ENCODE measurements at regions not wholly inside any gene's neighbourhood (a gene's known extent, or its start where the extent isn't known, plus 50 kb on each side); places are given as distances from the start of the nearest gene placed in this dataset.

GRCh38 chr6:99802396-99803031, 191.5 kb downstream of the MCHR2 start:
- peak; percentile 23 for TF ChIP-seq CTCF (IDR thresholded peaks at IDR 0.05; ENCODE audit: insufficient read depth, low read depth, low read length, missing control alignments)
- peak; percentile 29 for DNase-seq (ENCODE audit: low read depth)
- no peak overlapping the region for H3K4me3 ChIP-seq (ENCODE audit: low read length)

- no peak overlapping the region for H3K4me3 ChIP-seq (ENCODE audit: low read length)
- no peak for TF ChIP-seq CTCF (IDR thresholded peaks at IDR 0.05; ENCODE audit: insufficient read depth, low read depth, low read length, missing control alignments)
- no peak for DNase-seq (ENCODE audit: low read depth)
These were observed 185.0 kb downstream of the MCHR2 start for GRCh38 chr6:99808992-99809391.

GRCh38 chr6:99810295-99810694, 183.7 kb downstream of the MCHR2 start:
- no peak for TF ChIP-seq CTCF (IDR thresholded peaks at IDR 0.05; ENCODE audit: insufficient read depth, low read depth, low read length, missing control alignments)
- H3K4me3 ChIP-seq (ENCODE audit: low read length) = no peak overlapping the region
- DNase-seq (ENCODE audit: low read depth) = no peak

GRCh38 chr6:99810942-99811620, 182.9 kb downstream of the MCHR2 start:
- no peak for DNase-seq (ENCODE audit: low read depth)
- TF ChIP-seq CTCF (IDR thresholded peaks at IDR 0.05; ENCODE audit: insufficient read depth, low read depth, low read length, missing control alignments) = no peak
- H3K4me3 ChIP-seq (ENCODE audit: low read length) = no peak overlapping the region

GRCh38 chr6:99811636-99812035, 182.4 kb downstream of the MCHR2 start:
- no peak for DNase-seq (ENCODE audit: low read depth)
- TF ChIP-seq CTCF (IDR thresholded peaks at IDR 0.05; ENCODE audit: insufficient read depth, low read depth, low read length, missing control alignments) = no peak
- H3K4me3 ChIP-seq (ENCODE audit: low read length) = no peak overlapping the region

GRCh38 chr6:99813565-99813964, 180.5 kb downstream of the MCHR2 start:
- TF ChIP-seq CTCF (IDR thresholded peaks at IDR 0.05; ENCODE audit: insufficient read depth, low read depth, low read length, missing control alignments) = no peak
- no peak overlapping the region for H3K4me3 ChIP-seq (ENCODE audit: low read length)
- DNase-seq (ENCODE audit: low read depth) = no peak

Data from epithelial cell of esophagus (primary cell).